ENCODE measurements at regions not wholly inside any gene's neighbourhood (a gene's known extent, or its start where the extent isn't known, plus 50 kb on each side); places are given as distances from the start of the nearest gene placed in this dataset.

DNA sequence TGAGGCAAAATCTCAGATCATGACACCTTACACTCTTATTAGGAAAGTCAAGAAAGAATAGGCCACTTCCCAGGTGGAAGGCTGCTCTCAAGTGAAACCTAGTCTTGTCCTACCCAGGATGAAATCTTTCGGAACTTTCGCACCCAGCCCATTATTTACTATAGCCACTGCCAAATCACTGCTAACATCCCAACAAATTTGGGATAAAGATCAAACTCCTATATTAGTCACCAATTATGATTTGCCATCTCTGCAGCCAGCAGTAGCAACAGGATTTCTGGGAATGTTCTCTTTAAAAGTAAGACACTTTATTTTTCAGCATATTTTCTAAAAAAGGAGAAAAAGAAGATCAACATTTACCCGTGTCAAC is 224.6 kb downstream of the GAS1 start:
- H4K20me1 ChIP-seq (ENCODE audit: insufficient read depth) = no peaks in the 10 kb centered on the region
- H3K4me1 ChIP-seq (ENCODE audit: control insufficient read depth in 1 of 2, insufficient read depth in 2 of 2, low read depth in 1 of 2, low read length in 1 of 2) = peaks cover 10 to 12% of the 10 kb centered on the region in 2 experiments; a peak in 3 of 4 replicates
- TF ChIP-seq JUND (IDR thresholded peaks at IDR 0.05) (0 out of 2 replicates have a peak, but pooled peaks have one; percentile 26), EZH2phosphoT487 (IDR thresholded peaks at IDR 0.05; ENCODE audit: borderline replicate concordance, low read depth) (no peak), FOSL2 (IDR thresholded peaks at IDR 0.05; ENCODE audit: borderline replicate concordance, low read depth) (0 out of 2 replicates have a peak, but pooled peaks have one; percentile 24), NFIC (IDR thresholded peaks at IDR 0.05; ENCODE audit: borderline replicate concordance) (peak; percentile 46; the same call in 1 of the 2 replicates), TEAD4 (IDR thresholded peaks at IDR 0.05; ENCODE audit: borderline replicate concordance, insufficient read depth) (no peak)
- H3K36me3 ChIP-seq (replicated peaks in 1 of 2; ENCODE audit: control insufficient read depth in 1 of 2, insufficient read depth in 2 of 2, low read length in 1 of 2) = no peaks in the 10 kb centered on the region
- 54% methylated on average over 3 of the region's 3 CpGs for WGBS (ENCODE audit: low lambda C conversion rate)
- H3K27ac ChIP-seq (ENCODE audit: low read depth in 2 of 2, low read length in 1 of 2) = peak overlapping the region; percentile 84 to 94
- no peaks in the 10 kb centered on the region for H3K27me3 ChIP-seq (ENCODE audit: insufficient read depth)
- peak overlapping the region; percentile 19; the same call in 1 of the 2 replicates for H2AFZ ChIP-seq (ENCODE audit: low read depth)
- peak overlapping the region; percentile 68 for H3K4me2 ChIP-seq
- no peaks in the 10 kb centered on the region for H3K9me3 ChIP-seq
- H3K9ac ChIP-seq = peak overlapping the region; percentile 58; the same call in 1 of the 2 replicates
- H3F3A ChIP-seq (replicated peaks; ENCODE audit: insufficient read depth) = peaks cover 27% of the 10 kb centered on the region
- no peak for DNase-seq
- no peak overlapping the region for H3K4me3 ChIP-seq (ENCODE audit: low read depth in 2 of 2, low read length in 1 of 2)
- CTCF ChIA-PET = no interaction called here
- H3K79me2 ChIP-seq (ENCODE audit: insufficient read depth) = no peaks in the 10 kb centered on the region
- POLR2A ChIA-PET = no interaction called here
- H3K9me2 ChIP-seq = no peaks in the 10 kb centered on the region

- POLR2A ChIA-PET = no interaction called here
- Histone ChIP-seq H3K4me1 (ENCODE audit: control insufficient read depth in 1 of 2, insufficient read depth in 2 of 2, low read depth in 1 of 2, low read length in 1 of 2) (peaks cover 10 to 12% of the 10 kb centered on the region in 2 experiments; a peak in 3 of 4 replicates), H4K20me1 (ENCODE audit: insufficient read depth) (no peaks in the 10 kb centered on the region), H3K4me3 (ENCODE audit: low read depth in 2 of 2, low read length in 1 of 2) (no peak overlapping the region; a peak in 2 of 4 replicates), H3K4me2 (peak overlapping the region; percentile 68), H3K27me3 (ENCODE audit: insufficient read depth) (no peaks in the 10 kb centered on the region), H3K79me2 (ENCODE audit: insufficient read depth) (no peaks in the 10 kb centered on the region), H3F3A (replicated peaks; ENCODE audit: insufficient read depth) (peaks cover 27% of the 10 kb centered on the region), H3K27ac (ENCODE audit: low read depth in 2 of 2, low read length in 1 of 2) (peak overlapping the region; percentile 84 to 94), H3K9me2 (no peaks in the 10 kb centered on the region), H3K9me3 (no peaks in the 10 kb centered on the region), H3K36me3 (replicated peaks in 1 of 2; ENCODE audit: control insufficient read depth in 1 of 2, insufficient read depth in 2 of 2, low read length in 1 of 2) (no peaks in the 10 kb centered on the region), H2AFZ (ENCODE audit: low read depth) (peak overlapping the region; percentile 70; the same call in 1 of the 2 replicates), H3K9ac (peak overlapping the region; percentile 58)
- WGBS (ENCODE audit: low lambda C conversion rate) = 2% methylated on average over 5 of the region's 5 CpGs
- DNase-seq = no peak
- CTCF ChIA-PET = interaction anchor here (0.8 to 1.3 kb wide), 2 partner anchors 9 to 22 kb away, joined by 4 to 5 read pairs; no protein-coding TSS in a partner anchor
- no peak for TF ChIP-seq FOXM1 (IDR thresholded peaks at IDR 0.05; ENCODE audit: low read depth)
- TF ChIP-seq, protein P1, sequence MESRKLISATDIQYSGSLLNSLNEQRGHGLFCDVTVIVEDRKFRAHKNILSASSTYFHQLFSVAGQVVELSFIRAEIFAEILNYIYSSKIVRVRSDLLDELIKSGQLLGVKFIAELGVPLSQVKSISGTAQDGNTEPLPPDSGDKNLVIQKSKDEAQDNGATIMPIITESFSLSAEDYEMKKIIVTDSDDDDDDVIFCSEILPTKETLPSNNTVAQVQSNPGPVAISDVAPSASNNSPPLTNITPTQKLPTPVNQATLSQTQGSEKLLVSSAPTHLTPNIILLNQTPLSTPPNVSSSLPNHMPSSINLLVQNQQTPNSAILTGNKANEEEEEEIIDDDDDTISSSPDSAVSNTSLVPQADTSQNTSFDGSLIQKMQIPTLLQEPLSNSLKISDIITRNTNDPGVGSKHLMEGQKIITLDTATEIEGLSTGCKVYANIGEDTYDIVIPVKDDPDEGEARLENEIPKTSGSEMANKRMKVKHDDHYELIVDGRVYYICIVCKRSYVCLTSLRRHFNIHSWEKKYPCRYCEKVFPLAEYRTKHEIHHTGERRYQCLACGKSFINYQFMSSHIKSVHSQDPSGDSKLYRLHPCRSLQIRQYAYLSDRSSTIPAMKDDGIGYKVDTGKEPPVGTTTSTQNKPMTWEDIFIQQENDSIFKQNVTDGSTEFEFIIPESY (IDR thresholded peaks at IDR 0.05; ENCODE audit: borderline replicate concordance, low read depth) = no peak
- TF ChIP-seq USF1 (IDR thresholded peaks at IDR 0.05; ENCODE audit: borderline replicate concordance, low read depth) = no peak
- peak; percentile 85 for TF ChIP-seq FOSL2 (IDR thresholded peaks at IDR 0.05; ENCODE audit: borderline replicate concordance, low read depth)
- TF ChIP-seq, protein P2, sequence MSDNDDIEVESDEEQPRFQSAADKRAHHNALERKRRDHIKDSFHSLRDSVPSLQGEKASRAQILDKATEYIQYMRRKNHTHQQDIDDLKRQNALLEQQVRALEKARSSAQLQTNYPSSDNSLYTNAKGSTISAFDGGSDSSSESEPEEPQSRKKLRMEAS (IDR thresholded peaks at IDR 0.05; ENCODE audit: low read depth) = peak; percentile 29; the same call in 1 of the 2 replicates
- peak; percentile 90 for TF ChIP-seq JUND (IDR thresholded peaks at IDR 0.05)
- TF ChIP-seq TAF1 (IDR thresholded peaks at IDR 0.05; ENCODE audit: borderline replicate concordance, low read depth, low read length) = no peak
- TF ChIP-seq, protein P3, sequence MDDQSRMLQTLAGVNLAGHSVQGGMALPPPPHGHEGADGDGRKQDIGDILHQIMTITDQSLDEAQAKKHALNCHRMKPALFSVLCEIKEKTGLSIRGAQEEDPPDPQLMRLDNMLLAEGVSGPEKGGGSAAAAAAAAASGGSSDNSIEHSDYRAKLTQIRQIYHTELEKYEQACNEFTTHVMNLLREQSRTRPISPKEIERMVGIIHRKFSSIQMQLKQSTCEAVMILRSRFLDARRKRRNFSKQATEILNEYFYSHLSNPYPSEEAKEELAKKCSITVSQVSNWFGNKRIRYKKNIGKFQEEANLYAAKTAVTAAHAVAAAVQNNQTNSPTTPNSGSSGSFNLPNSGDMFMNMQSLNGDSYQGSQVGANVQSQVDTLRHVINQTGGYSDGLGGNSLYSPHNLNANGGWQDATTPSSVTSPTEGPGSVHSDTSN (IDR thresholded peaks at IDR 0.05) = peak; percentile 51; the same call in 1 of the 2 replicates
- no peak for TF ChIP-seq USF2 (IDR thresholded peaks at IDR 0.05; ENCODE audit: borderline replicate concordance, low read depth, low read length)
- no peak for TF ChIP-seq RAD21 (IDR thresholded peaks at IDR 0.05; ENCODE audit: low read length)
- TF ChIP-seq CTCF (IDR thresholded peaks at IDR 0.05) = no peak
- no peak for TF ChIP-seq YY1 (IDR thresholded peaks at IDR 0.05; ENCODE audit: low read depth)
- no peak for TF ChIP-seq MXI1 (IDR thresholded peaks at IDR 0.05; ENCODE audit: low read depth, low read length)
- 0 out of 2 replicates have a peak, but pooled peaks have one; percentile 35 for TF ChIP-seq RXRA (IDR thresholded peaks at IDR 0.05; ENCODE audit: borderline replicate concordance, low read depth)
- TF ChIP-seq MEF2A (IDR thresholded peaks at IDR 0.05; ENCODE audit: borderline replicate concordance, low read depth) = no peak
- no peak for TF ChIP-seq RCOR1 (IDR thresholded peaks at IDR 0.05; ENCODE audit: low read length)
Observed at GRCh38 chr9:86721843-86722705, 225.2 kb downstream of the GAS1 start.

Measured in SK-N-SH (cell line).